ENCODE measurements at regions not wholly inside any gene's neighbourhood (a gene's known extent, or its start where the extent isn't known, plus 50 kb on each side); places are given as distances from the start of the nearest gene placed in this dataset.
"Not testable (repeated sequence)": the region's sequence is repeated elsewhere in the genome, so short reads cannot be mapped to it uniquely, and the experiment has no call there.

DNA sequence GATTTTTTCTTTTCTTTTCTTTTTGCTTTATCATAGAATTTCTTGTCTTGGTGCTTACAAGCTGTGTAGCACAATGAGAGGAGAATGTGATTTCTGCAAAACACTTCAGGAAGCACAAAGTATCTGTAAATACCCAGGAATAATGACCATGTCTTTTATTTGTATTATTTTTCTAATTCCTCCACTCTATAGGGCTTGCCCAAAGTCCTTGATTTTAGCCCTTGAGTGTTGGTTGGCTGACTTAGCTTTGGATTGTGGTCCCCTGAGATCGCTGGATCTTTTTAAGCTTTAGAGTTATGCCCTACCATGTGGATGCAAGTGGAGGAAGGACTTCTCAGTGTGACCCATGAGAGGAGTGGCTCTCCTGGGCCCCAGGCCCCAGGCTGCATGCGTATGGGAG is 52.2 kb downstream of the HOXC4 start:
- DNase-seq: not testable (repeated sequence)

DNA sequence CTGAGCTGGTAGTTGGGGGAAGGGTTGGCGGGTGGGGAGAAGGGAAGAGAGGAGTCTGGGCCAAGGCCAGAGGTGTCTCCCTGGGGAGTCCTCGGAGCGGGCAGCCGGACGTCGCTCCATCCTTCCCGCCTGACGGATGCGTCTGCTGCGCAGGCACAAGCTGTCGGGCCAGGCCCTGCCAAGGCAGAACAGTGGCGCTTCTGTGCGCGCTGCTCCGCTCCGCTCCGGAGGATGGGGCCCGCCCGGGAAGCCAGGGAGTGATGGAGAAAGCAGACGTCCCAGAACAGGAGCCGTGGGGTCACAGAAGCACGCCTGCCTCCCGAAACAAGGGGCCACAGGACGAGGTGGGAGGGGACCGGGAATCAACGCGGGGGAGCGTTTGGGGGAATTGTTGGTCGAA is 52.6 kb downstream of the HOXC4 start:
- peak in 4 of 56 donors; percentile 6 to 11 (median 10) for DNase-seq

DNA sequence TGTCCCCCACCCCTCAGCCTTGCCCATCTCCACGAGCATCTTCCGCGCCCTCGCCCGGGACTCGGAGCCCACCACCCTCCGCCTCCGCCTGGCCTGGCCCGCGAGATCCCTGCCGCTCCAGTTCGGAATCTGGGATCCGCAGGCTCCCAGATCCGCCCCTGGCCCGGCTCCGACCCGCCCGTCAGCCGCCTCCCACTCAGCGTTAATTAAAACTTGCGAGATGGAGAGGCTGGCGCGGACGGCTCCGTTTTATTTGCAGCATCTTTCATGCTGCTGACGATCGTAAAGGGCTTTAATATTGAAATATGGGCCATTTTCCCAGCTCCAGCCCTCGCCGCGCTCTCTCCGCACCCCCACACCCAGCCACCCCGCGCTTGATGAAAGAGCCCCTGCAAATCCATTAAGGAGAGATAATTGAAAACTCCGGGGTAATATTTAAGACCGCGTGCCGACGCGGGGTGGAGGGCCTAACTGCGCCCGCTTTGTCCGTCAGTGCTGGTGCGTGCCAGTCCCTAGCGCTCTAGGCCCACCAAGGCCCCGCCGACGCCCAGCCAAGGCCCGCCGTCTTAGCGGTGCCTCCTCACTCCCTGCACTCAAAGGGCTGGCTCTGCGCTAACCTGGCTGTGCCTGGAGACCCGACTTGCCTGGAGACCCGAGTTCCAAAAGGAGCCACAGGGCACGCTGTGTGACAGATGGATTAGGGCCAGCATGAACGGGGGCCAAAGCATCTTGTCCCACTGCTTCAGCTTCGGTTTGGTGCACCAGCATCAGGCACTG is 53.4 kb downstream of the HOXC4 start:
- not testable (repeated sequence) for DNase-seq

DNA sequence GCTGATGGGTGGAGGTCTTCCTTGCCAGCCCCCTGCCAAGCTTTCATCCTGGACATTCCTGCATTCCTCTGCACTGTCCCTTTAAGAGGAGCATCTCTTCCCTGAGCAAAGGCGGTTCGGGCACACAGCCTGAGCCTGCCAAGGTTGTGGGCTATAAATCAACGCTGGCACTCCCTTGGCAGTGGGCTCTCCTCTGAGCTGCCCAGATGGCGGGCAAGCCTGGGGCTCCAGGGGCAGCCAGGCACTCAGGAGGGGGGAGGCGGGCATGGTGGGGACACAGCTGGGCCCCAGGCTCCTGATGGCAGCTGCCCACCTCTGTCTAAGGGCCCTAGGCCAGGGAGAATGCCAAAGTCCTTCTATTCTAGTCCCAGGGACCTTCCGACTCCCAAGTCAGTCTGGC is 58.7 kb downstream of the HOXC4 start:
- DNase-seq: not testable (repeated sequence)

DNA sequence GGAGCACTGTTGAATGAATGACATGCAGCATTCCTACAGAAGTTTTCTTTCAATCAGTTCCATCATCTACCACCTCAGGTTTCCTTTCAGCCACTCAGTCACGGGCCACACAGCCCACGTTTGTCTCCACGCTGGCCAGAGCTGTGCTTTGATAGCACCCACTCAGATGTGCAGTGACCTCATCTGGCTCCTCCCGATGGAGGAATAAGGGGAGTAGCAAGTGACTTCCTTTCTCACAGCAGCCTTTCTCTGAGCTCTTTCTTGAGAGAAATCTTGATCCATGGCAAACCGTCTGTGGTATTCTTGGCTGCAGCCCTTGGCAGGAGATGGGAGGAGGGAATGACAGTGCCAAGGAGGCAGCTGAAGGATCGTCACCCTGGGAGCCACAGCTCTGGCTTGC is 62.4 kb downstream of the HOXC4 start:
- not testable (repeated sequence) for DNase-seq

DNA sequence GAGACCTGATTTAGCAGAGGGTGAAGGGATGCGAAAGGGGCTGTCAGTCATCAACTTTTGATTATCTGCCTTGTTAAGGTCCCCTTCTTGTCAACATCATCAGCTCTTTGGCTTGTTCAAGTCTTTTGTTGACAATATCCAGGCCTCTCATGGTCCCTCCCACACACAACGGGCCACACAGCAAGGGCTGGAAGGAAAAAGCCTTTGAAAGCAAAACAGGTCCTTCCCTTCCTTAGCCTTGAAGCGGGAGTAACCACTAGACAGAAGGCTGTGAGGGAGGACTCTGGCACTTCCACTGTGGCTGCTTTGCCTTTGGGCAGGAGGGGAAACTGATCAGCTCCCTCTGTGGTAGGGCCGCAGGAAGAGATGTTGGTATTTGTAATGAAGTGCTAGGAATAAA is 63.8 kb downstream of the HOXC4 start:
- DNase-seq: not testable (repeated sequence)

DNA sequence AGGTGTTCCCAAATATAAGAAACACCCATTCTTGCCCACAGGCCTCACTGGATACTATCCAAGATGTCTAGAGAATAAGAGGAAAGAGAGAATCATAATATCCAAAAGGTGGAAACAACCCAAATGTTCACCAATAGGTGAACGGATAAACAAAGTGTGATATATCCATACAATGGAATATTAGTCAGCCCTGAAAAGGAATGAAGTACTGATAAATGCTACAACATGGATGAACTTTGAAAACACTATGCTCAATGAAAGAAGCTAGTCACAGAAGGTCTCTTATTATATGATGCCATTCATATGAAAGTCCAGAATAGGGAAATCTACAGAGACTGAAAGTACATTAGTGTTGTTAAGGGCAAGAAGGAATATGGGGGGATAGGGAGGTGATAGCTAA is 65.4 kb downstream of the HOXC4 start:
- DNase-seq: not testable (repeated sequence)

DNA sequence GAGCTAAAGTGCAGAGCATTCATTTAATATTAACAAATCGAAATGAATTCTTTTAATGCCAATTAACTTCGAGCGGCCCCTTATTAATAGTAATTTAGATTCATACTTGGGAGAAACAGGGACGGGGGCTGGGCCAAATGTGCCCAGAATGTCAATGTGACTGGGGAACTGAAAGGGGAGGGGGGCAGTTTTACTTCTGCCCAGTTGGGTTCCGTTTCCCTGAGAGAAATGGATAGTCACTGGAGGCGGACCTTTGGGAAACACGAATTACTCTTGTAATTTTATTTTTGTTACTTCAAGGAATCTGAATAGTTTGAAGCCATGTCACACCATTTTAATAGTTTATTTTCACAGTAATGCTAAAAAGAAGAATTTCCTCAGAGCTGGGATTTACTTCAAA is 64.8 kb downstream of the SMUG1 start:
- peak in 2 of 56 donors; percentile 8 to 33 for DNase-seq

DNA sequence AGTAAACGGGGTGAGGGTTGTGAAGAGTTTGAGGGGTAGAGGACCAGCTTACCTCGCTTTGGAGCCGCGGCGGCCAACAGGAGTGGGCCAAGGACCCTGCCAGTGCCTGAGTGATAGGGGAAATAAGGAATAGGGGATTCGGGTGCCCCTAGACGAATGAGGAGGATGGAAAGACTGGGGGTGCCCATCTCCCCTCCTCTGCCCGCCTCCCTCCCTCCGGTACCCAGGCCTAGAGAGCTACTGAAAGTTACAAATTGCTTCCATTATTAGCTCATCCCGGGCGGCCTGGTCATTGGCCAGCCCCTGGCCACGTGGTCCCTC is 63.1 kb downstream of the SMUG1 start:
- DNase-seq: not testable (repeated sequence)

DNA sequence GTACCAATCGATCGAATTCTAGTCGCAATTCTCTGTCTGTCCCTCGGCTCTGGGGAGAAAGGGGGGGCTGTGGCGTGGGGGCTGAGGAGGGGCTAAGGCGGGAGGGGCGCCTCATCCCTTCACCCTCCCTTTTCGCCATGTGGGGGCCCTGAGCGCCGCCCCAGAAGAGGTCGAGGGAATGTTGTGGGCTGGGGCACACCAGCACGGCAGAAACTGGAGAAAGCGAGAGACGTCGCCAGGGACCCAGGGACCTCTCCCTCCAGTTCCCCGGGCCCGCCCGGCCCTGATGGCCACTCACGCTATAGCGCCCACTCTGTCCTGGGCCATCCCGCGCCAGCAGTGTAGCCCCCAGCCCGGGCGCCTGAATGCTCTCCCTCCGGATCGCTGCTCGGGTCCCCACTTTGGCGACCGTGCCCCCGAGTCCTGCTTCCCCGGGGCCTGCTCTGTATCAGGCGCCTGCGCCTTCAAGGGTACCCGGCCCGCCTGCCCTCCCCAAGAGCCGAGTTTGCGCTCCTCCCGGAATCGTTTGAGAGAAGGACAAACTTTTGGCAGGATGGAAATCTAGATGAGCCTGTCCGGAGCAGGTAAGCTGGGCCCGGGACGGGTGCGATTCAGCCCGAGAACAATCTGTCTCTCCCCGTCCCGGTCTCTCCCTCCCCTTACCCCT is 62.6 kb downstream of the SMUG1 start:
- peak in 10 of 56 donors; percentile 5 to 28 (median 16) for DNase-seq

DNA sequence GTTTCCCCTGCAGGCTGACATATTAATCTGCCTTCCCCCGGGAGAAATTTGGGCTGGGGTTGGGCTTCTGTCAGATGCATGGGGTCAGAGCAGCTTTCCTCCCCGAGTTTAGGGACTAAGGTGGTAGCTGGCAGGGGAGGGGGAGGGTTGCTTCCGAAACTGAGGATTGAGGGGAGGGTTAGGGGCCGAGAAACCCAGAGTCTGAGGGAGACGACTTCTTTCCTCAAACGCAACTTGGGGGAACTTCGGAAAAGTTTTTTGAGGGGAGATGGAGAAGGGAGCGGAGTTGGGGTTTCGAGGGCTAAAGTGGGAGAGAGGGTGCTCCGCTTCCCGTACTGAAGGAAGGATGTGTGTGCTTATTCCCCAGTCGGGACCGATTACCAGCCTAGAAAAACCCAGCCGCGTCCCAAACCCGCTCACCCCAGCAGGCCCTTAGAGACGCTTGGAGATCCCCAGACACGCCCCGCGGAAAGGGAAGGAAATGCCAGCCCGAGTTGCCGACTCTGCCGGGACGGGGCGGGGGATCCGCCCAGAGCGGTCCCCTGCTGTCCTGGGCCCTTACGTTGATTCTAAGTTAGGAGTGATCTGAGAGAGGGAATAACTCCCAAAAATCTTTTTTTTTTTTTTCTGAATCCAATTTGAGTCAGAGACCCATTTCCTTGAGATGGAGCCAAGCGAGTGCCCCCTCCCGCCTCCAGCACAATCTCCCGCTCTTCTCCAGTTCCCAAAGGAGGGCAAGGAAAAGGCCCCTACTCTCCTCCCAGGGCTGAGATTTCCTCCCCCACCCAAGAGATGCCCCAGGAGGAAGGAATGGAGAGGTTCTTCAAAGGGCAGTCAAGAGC is 61.9 kb downstream of the SMUG1 start:
- peak in 13 of 56 donors; percentile 2 to 38 (median 11) for DNase-seq

DNA sequence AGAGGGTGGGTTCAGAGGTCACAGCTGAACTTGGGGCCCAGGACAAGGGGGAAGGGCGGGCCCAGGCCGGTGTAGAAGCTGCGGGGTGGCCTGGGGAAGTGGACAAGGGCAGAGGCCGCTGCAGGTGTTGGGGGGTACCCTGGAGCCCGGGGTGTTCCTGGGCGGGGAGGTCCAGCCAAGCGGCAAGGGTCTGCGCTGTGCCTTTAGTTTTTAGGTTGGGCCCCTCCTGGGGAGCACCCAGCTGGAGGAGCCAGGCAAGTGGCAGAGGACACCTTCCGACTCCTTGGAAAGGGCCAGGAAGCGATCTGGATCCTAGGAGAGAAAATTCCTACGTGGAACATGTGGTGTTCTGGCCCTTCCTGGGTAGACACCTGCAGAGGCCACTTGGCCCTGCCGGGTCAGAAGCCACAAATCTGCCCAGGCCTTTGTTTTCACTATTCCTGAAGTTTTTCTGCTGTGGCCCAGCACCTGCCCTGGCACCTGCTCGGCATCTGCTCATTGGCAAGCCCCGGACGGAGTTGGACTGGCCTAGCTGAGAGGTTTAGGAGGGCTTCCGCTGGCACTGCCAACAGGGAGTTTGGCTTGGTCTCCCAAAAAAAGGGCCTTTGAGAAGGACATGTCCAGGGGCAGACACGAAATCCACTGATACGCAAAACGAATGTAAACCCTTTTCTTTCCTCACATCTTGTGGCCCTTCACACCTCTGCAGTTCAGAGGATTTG is 61.1 kb downstream of the SMUG1 start:
- no peak for DNase-seq

DNA sequence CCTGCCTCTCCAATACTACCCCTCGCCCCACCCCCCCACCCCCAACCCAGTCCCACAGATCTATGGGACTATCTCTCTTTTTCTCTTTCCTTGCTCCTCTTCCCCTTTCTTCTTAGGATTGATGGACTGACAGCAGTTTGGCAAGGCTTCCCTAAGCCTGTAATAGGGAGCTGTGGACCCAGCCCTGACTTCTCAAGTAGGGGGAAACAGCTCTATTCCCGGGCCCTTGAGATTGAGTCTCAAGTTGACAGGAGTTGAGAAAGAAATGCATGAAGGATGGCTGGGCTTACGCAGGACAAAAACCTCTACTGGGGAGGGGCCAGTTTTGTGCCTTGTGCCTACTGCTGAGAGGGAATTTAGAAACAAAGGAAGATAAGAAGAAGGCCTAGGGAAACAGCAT is 60.4 kb downstream of the SMUG1 start:
- no peak for DNase-seq

DNA sequence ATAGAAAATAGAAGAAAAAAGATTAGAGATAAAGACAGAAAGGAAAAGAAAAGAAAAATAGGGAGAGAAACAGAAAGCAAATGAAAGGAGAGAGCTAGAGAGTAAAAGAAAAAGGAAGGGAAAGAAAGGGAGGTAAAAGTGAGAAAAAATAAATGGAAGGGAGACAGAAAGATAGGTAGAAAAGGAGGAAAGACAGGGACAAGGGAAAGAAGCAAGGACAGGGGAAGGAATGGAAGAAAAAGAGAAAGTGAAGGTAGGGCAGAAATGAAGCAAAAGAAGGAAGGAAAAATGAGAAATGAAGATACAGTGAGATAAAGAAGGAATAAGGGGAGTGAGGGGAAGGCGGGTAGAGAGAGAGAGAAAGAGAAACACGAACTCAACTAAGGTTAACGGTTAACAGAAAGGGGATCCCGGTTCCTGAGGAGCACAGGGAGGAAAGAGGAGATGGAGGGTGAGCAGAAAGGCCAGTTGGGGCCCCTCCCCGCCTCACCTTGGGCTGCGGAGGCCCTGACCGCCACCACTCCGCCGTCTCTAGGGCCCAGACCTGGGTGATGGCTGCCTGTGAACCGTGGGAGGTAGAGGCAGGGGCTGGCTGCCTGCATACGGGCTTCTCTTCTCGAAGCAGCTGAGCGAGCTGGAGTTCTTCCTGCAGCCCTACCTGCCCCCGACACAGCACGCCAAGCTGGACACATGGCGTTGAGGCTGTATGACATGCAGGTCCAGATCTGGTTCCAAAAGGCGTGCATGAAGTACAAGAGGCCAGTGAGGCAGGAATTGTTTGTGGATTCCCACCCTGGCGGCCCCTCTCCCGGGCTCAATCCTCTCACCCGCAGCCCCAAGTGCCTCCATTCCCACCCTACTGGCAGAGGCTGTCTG is 59.5 kb downstream of the SMUG1 start:
- no peak for DNase-seq
